Gastroesophageal sphincter (tissue), 4 donors: ENCODE measurements at regions not wholly inside any gene's neighbourhood (a gene's known extent, or its start where the extent isn't known, plus 50 kb on each side); places are given as distances from the start of the nearest gene placed in this dataset.
"Not testable (repeated sequence)": the region's sequence is repeated elsewhere in the genome, so short reads cannot be mapped to it uniquely, and the experiment has no call there.

ENCODE experiments used
- ATAC-seq: fragments of 150-250 bp; one replicate; pipeline ENCODE4 v1.9.1; 2016; ENCODE audit warnings: mild to moderate bottlenecking, moderate library complexity
- H3K27ac ChIP-seq, 4 donors: fragments of 200-600 bp; sonication (generic) in 3 of 4; 1 replicate in 3 of 4; 2 replicates in 1 of 4; pipeline ENCODE4 v1.5.1; 2016 to 2019
- H3K27me3 ChIP-seq: fragments of 200-600 bp; sonication (generic); one replicate; pipeline ENCODE4 v1.5.1; 2019
- H3K36me3 ChIP-seq, 2 donors: fragments of 200-600 bp; sonication (generic); one replicate each; pipeline ENCODE4 v1.5.1; 2019; ENCODE audit warnings: control low read depth in 1 of 2
- H3K4me1 ChIP-seq, 3 donors: fragments of 200-600 bp; sonication (generic); 1 replicate in 2 of 3; 2 replicates in 1 of 3; pipeline ENCODE4 v1.5.1; 2016 to 2019; ENCODE audit warnings: control low read depth in 2 of 3
- H3K4me3 ChIP-seq, 2 donors: fragments of 200-600 bp; sonication (generic); one replicate each; pipeline ENCODE4 v1.5.1; 2019; ENCODE audit warnings: mild to moderate bottlenecking in 1 of 2, moderate library complexity in 1 of 2
- H3K9me3 ChIP-seq, 3 donors: fragments of 200-600 bp; sonication (generic); one replicate each; pipeline ENCODE4 v1.5.1; 2017 to 2019; ENCODE audit warnings: control low read depth in 2 of 3
- WGBS, 2 donors: methylation state at CpG; one replicate each; pipeline ENCODE4 v1.1.5; 2018; ENCODE audit warnings: low coverage in 1 of 2; 5-methylcytosine and 5-hydroxymethylcytosine counted together

GRCh38 chrY:3120234-3120633 lies 185.1 kb downstream of the ZFY start:
- H3K4me3 ChIP-seq, H3K4me1 ChIP-seq, H3K27ac ChIP-seq, ATAC-seq, H3K9me3 ChIP-seq, H3K36me3 ChIP-seq, H3K27me3 ChIP-seq: not testable (repeated sequence)
- 89% methylated on average over 1 of the region's 1 CpG; no CpG with 5 or more reads in 1 of the 2 donors for WGBS, 2 donors

DNA sequence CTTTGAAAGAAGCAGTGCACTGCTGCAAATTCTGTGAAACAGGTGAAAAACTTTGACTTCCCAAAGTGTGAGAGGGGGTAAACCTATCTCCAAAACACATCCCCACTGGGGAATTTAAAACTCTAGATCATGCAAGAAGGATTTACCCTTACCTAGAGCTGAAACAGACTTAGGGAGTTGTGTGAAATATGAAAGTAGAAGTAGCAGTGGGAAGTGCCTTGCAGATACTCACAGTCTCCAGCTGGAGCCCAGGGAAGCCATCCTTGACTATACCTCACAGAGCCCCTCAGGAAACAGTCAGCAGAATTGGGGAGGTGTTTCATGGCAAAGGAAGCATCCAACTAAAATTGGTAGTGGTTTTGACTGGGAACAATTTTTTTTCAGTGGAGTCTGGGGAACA lies 185.5 kb downstream of the ZFY start:
- H3K27me3 ChIP-seq, ATAC-seq, H3K36me3 ChIP-seq, H3K9me3 ChIP-seq, H3K4me3 ChIP-seq, H3K4me1 ChIP-seq, H3K27ac ChIP-seq: not testable (repeated sequence)

DNA sequence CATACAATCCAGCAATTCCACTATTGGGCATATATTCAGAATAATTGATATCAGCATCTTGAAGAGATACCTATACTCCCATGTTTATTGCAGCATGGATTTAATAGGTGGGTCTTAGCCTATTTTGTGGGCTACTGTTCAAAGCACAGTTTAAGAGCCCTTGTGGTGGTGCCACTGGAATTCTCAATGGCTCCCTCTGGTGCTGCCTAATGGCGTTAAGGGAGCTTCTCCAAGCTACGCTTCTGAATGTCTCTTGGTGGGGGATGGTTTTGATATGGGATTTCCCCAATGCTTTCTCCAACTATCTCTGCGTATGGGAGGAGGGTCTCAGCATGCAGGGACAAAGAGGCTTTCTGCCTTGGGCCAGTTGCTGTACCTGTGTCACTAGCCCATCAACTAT lies 188.3 kb downstream of the ZFY start:
- not testable (repeated sequence) for H3K9me3 ChIP-seq, ATAC-seq, H3K4me1 ChIP-seq, H3K27ac ChIP-seq, H3K27me3 ChIP-seq, H3K36me3 ChIP-seq, H3K4me3 ChIP-seq
- no CpG with 5 or more reads among the region's 3 CpGs for WGBS, 2 donors

DNA sequence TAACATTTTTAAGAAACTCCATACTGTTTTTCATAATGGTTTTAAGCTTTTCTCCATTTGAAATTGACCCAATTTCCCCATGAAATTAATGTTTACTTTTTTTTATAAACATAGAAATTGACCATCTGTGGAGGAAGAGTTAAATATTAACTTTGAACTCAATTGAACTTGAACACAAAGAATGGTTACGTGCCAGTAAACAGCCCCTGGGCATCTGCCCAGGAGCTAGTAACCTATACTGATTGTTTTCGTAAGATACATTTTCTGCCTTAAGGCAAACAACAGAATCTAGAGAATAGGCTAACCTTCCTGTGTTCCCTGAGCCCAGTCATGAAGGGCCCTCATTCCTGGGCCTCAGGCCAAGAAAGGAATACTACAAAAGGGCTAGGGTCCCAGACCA lies 235.9 kb downstream of the ZFY start:
- not testable (repeated sequence) for ATAC-seq, H3K36me3 ChIP-seq, H3K4me3 ChIP-seq, H3K27ac ChIP-seq, H3K4me1 ChIP-seq, H3K9me3 ChIP-seq, H3K27me3 ChIP-seq
- 80% methylated on average over 1 of the region's 2 CpGs; no CpG with 5 or more reads in 1 of the 2 donors for WGBS, 2 donors

DNA sequence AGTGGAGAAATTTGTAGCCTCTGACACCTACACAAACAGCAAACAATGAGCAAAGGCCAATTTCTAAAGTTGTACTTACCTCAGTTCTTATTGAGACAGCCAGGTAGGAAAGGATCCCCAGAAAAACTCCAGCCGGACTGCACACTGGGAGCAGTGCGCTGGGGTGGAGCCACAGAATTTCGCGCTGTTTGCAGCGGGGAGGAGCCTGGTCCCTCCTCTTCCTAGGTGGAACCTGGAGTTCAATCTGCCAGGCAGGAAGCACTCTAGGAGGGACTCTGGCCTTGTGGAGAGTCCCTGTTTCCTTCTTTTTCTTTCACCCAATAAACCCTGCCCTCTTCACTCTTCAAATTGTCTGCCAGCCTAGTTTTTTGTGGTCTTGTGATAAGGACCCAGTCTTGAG lies 259.9 kb downstream of the ZFY start:
- H3K27me3 ChIP-seq, H3K4me3 ChIP-seq, H3K9me3 ChIP-seq, H3K36me3 ChIP-seq, H3K27ac ChIP-seq, ATAC-seq, H3K4me1 ChIP-seq: not testable (repeated sequence)
- WGBS, 2 donors: no CpG with 5 or more reads among the region's 5 CpGs

DNA sequence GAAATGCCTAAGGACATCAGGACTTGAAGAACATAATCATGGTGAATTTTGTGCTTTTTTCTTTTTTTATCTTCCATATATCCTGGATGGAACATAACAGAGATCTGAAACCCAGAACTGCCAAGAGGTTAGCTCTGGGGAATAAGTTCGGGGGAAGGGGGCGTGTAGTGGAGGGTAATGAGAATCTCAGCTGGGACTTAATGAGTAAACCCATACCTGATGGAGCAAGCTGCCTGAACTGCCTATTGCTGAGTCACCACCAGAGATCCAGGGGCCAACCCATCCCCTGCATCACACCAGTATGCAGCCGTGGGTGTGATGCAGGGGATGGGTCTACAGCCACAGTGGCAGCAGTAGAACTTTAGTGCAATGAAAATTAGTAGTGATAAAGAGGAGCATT lies 267.1 kb downstream of the ZFY start:
- H3K36me3 ChIP-seq, H3K4me1 ChIP-seq, H3K27me3 ChIP-seq, H3K9me3 ChIP-seq, H3K27ac ChIP-seq, H3K4me3 ChIP-seq, ATAC-seq: not testable (repeated sequence)
- no CpG with 5 or more reads among the region's 3 CpGs for WGBS, 2 donors

DNA sequence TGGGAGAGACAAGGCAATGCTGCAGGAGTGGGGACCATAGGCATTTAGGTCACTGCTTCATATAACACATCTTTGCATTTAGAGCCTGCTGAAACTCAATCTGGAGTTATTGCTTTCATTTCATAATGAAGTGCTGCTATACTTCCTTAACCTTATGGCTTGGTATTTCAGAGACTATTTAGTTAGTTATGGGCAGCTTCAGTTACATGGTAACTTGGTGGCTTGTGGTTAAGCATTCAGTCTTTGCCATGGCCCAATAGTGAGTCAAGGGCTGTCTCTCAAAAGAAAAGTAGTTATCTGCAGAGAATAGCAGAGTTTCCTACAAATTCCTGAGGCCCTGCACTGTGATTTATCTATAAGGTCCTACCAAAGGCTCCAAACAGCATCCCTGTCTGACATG lies 271.6 kb downstream of the ZFY start:
- H3K27me3 ChIP-seq, H3K27ac ChIP-seq, H3K36me3 ChIP-seq, ATAC-seq, H3K4me1 ChIP-seq, H3K4me3 ChIP-seq, H3K9me3 ChIP-seq: not testable (repeated sequence)

- no CpG with 5 or more reads among the region's 1 CpG for WGBS, 2 donors
- not testable (repeated sequence) for H3K27ac ChIP-seq
Observed at GRCh38 chrY:3213183-3213582, 278.0 kb downstream of the ZFY start.

DNA sequence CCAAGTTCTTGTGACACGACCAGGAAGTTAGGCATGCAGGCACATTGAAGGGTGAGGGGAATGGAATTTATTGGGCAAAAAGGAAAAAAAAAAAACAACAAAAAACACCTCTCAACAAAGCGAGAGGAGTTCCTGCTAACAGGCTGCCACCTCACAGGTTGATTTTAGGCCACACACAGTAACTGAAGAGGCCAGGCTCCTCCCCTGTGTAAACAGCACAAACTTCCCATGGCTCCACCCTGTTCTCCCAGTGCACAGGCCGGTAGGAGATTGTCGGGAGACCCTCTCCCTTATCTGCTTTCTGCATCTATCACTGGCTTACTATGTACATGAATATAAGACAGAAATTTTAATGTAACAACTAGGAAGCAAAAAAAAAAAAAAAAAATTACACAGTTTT lies 283.0 kb downstream of the ZFY start:
- H3K27ac ChIP-seq, H3K4me3 ChIP-seq, H3K4me1 ChIP-seq, H3K9me3 ChIP-seq, H3K36me3 ChIP-seq, H3K27me3 ChIP-seq, ATAC-seq: not testable (repeated sequence)
- no CpG with 5 or more reads among the region's 4 CpGs for WGBS, 2 donors

More at GRCh38 chrY:3213183-3213582, 278.0 kb downstream of the ZFY start:
- H3K36me3 ChIP-seq, ATAC-seq, H3K4me1 ChIP-seq, H3K9me3 ChIP-seq, H3K4me3 ChIP-seq, H3K27me3 ChIP-seq: not testable (repeated sequence)

- H3K27ac ChIP-seq, H3K9me3 ChIP-seq, H3K36me3 ChIP-seq, ATAC-seq, H3K4me3 ChIP-seq, H3K4me1 ChIP-seq, H3K27me3 ChIP-seq: not testable (repeated sequence)
- WGBS, 2 donors: no CpG with 5 or more reads among the region's 6 CpGs
Observed at GRCh38 chrY:3218559-3218958, 283.4 kb downstream of the ZFY start.

- not testable (repeated sequence) for H3K36me3 ChIP-seq, H3K4me3 ChIP-seq, H3K4me1 ChIP-seq, H3K27ac ChIP-seq, ATAC-seq, H3K27me3 ChIP-seq, H3K9me3 ChIP-seq
- 80% methylated on average over 1 of the region's 2 CpGs; no CpG with 5 or more reads in 1 of the 2 donors for WGBS, 2 donors
Observed at GRCh38 chrY:3262911-3263310, 316.0 kb upstream of the TGIF2LY start.

DNA sequence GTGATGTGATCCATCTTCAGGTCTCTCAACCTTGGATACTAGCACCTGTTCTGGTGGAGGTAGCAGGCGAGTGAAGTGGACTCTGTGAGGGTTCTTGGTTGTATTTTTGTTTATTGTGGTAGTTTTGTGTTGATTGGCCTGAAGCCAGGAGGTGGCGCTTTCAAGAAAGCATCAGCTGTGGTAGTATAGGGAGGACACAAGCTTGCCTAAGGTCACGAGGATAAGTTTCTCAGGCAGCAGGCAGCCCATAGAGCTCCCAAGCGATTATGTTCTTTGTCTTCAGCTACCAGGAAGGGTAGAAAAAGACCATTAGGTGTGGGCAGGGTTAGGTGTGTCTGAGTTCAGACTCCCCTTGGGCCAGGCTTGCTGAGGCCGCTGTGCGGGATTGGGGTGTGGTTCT lies 290.8 kb upstream of the TGIF2LY start:
- WGBS, 2 donors: no CpG with 5 or more reads among the region's 6 CpGs
- H3K27ac ChIP-seq, H3K4me3 ChIP-seq, H3K36me3 ChIP-seq, ATAC-seq, H3K27me3 ChIP-seq, H3K4me1 ChIP-seq, H3K9me3 ChIP-seq: not testable (repeated sequence)

- not testable (repeated sequence) for H3K4me3 ChIP-seq, H3K9me3 ChIP-seq, ATAC-seq, H3K36me3 ChIP-seq, H3K4me1 ChIP-seq, H3K27me3 ChIP-seq, H3K27ac ChIP-seq
- 60% methylated on average over 1 of the region's 3 CpGs; no CpG with 5 or more reads in 1 of the 2 donors for whole genome bisulfite sequencing, 2 donors
Observed at GRCh38 chrY:3297235-3297634, 281.6 kb upstream of the TGIF2LY start.

DNA sequence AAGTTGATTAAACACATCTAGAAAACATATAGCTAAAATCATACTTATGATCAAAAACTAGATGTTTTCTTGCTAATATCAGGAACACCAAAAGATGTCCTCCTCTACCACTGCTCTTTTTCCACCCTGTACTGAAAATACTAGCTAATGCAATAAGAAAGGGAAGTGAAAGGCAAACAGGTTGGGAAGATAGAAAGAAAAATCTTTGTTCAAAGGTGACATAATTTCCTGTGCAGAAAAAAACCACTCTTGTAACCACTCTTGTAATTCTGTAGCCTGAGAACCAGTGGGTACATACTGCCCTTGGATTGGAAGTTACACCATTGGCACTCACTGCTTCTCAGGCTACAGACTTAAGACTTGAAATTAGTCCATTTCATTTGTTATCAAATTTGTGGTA lies 258.9 kb upstream of the TGIF2LY start:
- H3K4me3 ChIP-seq, ATAC-seq, H3K27ac ChIP-seq, H3K27me3 ChIP-seq, H3K4me1 ChIP-seq, H3K9me3 ChIP-seq, H3K36me3 ChIP-seq: not testable (repeated sequence)

DNA sequence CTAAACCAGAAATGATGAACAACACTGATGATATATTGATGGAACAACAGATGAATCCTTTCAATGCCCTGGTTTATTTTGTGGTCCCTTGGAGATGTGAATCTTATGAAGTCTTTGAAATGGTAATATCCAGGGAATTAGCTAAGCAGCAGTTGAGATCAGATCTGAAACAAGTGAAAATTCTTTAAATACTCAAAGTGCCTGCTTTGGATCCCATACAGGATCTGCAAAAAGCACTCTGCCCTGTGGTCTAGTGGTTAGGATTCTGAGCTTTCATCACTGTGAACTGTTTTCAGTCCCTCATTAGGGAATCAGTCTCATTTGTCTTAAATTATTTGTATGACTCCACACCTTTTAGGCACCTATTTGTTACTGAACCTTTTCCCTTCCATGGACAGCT lies 211.3 kb upstream of the TGIF2LY start:
- not testable (repeated sequence) for H3K4me1 ChIP-seq, H3K4me3 ChIP-seq, H3K36me3 ChIP-seq, ATAC-seq, H3K9me3 ChIP-seq, H3K27ac ChIP-seq, H3K27me3 ChIP-seq
